GM19043 (cell line): ENCODE measurements at regions not wholly inside any gene's neighbourhood (a gene's known extent, or its start where the extent isn't known, plus 50 kb on each side); places are given as distances from the start of the nearest gene placed in this dataset.
A peak's percentile ranks its signal among the peaks of the same experiment; 100 is the strongest.

ENCODE experiments used
- ATAC-seq: cut with Tn5 transposase; IDR thresholded peaks from one replicate; pipeline ENCODE4 v1.9.1; 2021; ENCODE audit warnings: low read depth; ENCODE audit not compliant: unreplicated experiment

DNA sequence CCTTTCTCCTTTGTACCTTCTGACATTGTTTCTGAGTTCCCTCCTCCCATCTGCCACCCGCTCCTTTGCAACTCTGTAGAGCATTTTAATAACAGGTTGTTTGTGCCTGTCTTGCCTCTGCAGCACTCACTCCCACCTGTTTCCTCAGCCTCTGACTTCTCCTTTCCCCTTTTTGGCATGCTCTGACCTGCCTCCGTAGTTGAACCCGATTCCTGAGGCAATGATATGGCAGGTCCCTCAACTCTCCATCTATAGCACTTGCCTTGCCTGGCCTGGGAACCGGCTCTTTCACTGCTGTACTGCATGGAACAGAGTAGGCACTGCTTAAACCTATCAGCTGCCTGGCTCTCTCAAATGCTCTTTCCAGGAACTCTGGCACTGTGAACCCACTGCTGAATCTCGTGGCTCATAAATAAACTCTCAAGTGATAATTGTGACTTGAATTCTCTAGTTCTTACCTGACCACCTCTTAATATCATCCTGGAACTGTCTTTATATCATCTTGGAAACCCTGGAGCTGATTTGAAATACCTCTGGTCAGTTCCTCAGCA, 50.3 kb downstream of the UTRN start:
- no peak for ATAC-seq

- ATAC-seq, result peak; percentile 46
Observed at GRCh38 chr6:144335914-144336313, 50.8 kb downstream of the UTRN start.

GRCh38 chr6:144336900-144337299, 51.8 kb downstream of the UTRN start:
- ATAC-seq, result no peak

- ATAC-seq, result no peak
Observed at GRCh38 chr6:144338474-144338873, 53.3 kb downstream of the UTRN start.

DNA sequence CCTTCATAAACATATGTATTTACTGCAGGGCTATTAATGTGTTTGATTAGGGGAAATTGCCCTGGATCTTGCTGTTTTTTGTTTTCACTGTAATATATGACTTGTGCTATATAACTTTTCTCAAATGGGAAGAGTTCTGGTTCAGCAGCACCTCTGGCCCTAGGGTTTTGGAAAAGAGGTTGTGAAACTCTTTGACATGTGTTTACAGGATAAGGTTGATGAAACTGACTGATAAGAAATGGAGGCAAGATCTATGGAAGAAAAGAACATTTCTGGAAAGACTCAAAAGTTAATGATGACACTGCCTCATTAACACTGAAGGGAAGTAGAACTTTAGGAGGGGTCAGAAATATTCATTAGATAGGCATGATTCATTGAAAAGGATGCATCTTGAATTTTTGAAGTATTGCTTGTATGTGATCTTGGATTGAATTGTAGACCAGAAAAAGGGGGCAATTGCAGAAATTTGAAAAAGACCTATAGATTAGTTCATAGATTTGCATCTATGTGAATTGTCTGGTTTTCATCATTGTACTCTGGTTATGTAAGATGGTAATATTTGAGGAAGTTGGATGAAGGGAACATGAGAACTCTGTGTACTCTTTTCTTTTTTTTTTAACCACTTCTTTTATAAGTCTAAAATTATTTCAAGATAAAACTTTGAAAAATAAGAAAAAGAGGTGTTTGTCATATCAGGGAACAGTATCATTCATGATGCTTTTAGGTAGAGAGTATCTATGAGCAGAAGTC, 54.0 kb downstream of the UTRN start:
- ATAC-seq, result no peak

DNA sequence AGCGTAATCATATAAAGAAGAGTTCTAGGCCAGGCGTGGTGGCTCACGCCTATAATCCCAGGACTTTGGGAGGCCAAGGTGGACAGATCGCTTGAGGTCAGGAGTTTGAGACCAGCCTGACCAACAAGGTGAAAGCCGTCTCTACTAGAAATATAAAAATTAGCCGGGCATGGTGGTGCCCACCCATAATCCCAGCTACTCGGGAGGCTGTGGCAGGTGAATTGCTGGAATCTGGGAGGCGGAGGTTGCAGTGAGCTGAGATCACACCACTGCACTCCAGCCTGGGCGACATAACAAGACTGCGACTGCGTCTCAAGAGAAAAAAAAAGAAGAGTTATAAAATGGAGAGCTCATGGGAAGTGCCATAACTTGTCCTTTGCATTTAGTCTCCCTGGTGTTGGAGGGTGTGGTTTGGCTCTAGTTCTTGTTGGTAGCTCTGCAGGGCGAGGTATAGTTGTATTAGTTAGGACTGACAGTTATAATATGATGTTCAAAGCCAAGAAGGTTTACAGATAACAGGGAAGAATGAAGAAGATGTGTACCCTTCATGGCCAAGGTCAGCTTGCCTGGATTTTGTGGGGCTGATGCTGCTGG, 54.8 kb downstream of the UTRN start:
- no peak for ATAC-seq

GRCh38 chr6:144340541-144341371, 55.6 kb downstream of the UTRN start:
- ATAC-seq, result no peak

- no peak for ATAC-seq
Observed at GRCh38 chr6:144341831-144342527, 56.8 kb downstream of the UTRN start.

GRCh38 chr6:144343701-144344428, 58.7 kb downstream of the UTRN start:
- ATAC-seq, result peak; percentile 50

DNA sequence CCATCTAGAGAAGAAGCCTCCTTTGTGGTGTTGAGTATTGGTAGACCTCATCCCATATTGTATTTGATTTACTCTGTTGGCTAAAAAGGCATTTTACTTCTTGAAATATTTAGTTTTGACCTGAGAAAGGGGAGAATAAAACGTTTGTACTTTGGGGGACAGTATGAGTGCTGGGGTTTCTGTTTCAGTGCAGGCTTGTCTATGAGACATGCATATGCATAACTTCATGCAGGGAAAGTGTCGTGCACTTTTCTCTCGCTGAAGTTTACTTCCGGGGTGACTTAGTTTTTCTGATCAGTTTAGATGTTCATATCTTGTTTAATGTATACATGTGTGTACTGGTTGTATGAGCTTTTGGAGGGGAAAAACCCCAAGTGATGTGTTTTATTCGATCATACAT, 59.5 kb downstream of the UTRN start:
- ATAC-seq, result peak; percentile 35

DNA sequence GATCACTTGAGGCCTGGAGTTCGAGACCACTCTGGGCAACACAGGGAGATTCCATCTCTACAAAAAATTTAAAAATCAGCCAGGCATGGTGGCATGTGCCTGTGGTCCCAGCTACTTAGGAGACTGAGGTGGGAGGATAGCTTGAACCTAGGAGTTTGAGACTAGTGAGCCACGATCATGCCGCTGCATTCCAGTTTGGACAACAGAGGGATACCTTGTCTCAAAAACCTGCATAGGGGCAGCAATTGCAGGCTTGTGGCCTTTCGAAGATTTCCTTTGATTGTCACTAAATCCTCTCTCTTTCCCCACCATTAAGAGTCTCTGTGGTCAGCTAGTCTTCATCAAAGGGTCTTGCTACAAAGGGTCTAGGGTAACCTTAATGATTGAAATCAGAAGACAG, 60.3 kb downstream of the UTRN start:
- no peak for ATAC-seq

- no peak for ATAC-seq
Observed at GRCh38 chr6:144346719-144347447, 61.7 kb downstream of the UTRN start.

DNA sequence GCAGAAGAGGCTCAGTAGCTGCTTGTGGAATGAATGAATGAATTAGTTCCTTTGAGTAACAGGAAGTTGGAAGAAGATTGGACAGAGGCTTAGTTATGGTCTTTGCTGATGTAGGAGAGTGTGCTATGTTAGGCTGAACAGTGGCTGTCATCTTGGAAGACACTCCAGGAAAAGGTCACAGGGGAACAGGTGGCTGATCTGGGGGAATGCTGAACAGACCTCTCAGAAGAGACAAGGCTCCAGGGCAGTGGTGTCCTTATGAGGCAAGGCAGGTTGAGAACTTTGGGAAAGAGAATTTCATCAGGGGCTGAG, 62.3 kb downstream of the UTRN start:
- no peak for ATAC-seq

GRCh38 chr6:144347933-144348332, 62.8 kb downstream of the UTRN start:
- ATAC-seq, result no peak

DNA sequence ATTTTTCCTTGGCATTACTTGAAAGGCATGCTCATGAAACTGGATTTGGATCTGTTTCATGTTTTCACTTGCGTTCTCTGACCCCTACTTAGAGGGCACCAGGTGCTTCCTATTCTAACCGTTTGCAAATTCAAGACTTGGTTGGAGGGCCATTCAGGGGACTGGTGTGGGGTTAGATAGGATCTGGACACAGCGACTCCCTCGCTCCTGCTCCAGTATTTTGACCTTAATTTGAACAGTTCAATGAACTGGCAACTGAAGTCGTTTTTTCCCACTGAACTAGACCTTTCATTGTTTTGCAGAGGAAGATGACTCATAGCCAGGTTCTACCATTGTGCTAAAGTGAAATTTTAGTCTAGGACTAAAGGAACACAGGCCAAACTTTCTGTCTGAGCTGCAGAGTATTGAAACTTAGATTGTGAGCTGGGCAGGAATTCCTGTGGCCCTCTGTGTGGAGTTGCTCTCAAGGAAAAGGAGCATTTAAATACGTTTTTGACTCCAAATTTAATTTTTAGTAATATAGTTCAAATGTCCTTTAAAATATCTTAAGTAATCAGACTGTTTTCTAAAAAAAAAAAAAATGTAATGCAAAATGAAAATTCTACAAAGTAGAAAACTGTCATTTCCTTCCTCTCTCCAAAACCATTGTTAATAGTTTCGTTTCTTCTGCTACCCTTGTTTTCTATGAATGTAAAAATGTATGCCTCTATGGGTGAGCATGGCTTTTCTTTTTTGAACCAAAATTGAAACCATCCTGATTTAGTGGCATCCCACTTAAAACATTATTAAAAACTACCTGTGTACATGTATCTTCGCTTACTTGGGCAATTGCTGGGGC, 64.8 kb downstream of the UTRN start:
- peak; percentile 33 for ATAC-seq

- no peak for ATAC-seq
Observed at GRCh38 chr6:144350528-144350880, 65.4 kb downstream of the UTRN start.

DNA sequence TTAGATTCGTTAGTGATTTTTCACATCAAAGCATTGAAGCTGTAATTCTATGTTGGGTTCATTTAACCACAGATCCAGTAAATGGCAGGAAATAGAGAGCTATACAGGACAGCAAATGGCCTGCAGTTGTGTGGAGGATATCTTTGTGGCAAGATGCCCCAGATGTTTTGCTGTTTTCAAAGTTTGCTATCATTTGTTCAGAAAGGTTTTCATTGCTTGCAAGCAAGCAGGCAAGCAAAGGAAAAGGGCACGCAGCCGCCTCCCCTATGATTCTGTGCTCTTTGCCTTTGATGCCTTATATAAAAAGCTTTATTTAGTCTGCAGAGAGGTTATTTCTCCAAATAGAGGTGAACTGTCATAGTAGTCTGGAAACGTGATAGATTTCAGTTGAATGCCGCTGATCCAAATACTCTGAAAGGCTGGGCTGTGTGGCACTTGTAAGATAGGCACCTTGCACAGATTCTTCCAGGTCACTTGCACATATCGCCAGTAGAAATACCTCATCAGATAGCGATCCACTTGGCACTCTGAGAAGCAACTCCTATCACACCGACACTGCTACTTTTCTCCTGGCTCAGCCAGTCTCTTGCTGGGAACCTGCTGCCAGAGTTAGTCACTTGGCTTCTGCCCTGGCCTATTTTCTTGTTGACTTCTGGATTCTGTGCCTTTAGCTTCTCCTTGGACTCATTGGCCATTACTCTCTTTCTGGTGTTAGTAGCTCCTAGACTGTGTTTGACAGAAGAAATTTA, 66.4 kb downstream of the UTRN start:
- ATAC-seq, result no peak

DNA sequence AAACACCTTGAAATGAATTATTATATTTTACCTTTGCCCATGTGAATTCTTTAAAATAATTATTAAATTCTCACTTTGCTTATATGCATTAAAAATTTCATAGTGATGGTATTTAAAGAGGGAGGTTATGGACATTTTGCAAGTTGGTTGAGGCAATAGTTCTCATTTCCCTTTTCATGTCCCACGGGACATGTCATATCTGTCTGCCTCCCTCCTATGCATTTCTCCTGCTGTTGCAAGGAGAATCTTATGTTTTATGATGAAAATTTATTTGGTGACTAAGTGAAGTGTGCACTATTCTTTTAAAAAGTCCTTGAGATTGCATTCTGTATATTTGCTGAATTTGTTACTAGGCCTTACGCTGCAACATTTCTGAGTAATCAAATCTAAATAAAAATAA, 67.2 kb downstream of the UTRN start:
- no peak for ATAC-seq
